B cell (primary cell): ENCODE measurements at regions not wholly inside any gene's neighbourhood (a gene's known extent, or its start where the extent isn't known, plus 50 kb on each side); places are given as distances from the start of the nearest gene placed in this dataset.

Experiments
- CTCF ChIP-seq: fragments of 200-600 bp; IDR thresholded peaks from one replicate; pipeline ENCODE4 v1.8.0; 2022; ENCODE audit warnings: antibody characterized with exemption, mild to moderate bottlenecking
- EZH2 ChIP-seq: IDR thresholded peaks from 2 replicates; pipeline ENCODE4 v1.6.1; 2012; ENCODE audit warnings: borderline replicate concordance, low read depth, mild to moderate bottlenecking, moderate library complexity, low read length; ENCODE audit not compliant: insufficient read depth, poor library complexity, severe bottlenecking

GRCh38 chr16:9484881-9485280 is 393.4 kb downstream of the HAPSTR1 start:
- TF ChIP-seq CTCF (no peak), EZH2 (no peak)
